ENCODE measurements at regions not wholly inside any gene's neighbourhood (a gene's known extent, or its start where the extent isn't known, plus 50 kb on each side); places are given as distances from the start of the nearest gene placed in this dataset.
"Not testable (repeated sequence)": the region's sequence is repeated elsewhere in the genome, so short reads cannot be mapped to it uniquely, and the experiment has no call there.

- no peaks in the 10 kb centered on the region for H3K27me3 Mint-ChIP-seq (ENCODE audit: low read depth)
- H3K36me3 Mint-ChIP-seq (ENCODE audit: low read depth) = no peaks in the 10 kb centered on the region
- ChIA-PET CTCF (no interaction called here), POLR2A (no interaction called here)
- ATAC-seq = no peak
- H3K9me3 Mint-ChIP-seq (ENCODE audit: insufficient read depth) = no peaks in the 10 kb centered on the region
- no peak overlapping the region for H3K27ac Mint-ChIP-seq
- DNase-seq = no peak
- H3K4me1 Mint-ChIP-seq (ENCODE audit: low read depth) = no peaks in the 10 kb centered on the region
- no peak overlapping the region for H3K4me3 Mint-ChIP-seq
Measured at GRCh38 chr4:148654131-148654530, 211.9 kb upstream of the NR3C2 start.

GRCh38 chr4:148653681-148654080 is 211.5 kb upstream of the NR3C2 start:
- no peak overlapping the region for H3K4me3 Mint-ChIP-seq
- DNase-seq (no peak), ATAC-seq (no peak)
- H3K27me3 Mint-ChIP-seq (ENCODE audit: low read depth) = no peaks in the 10 kb centered on the region
- no peaks in the 10 kb centered on the region for H3K36me3 Mint-ChIP-seq (ENCODE audit: low read depth)
- no peaks in the 10 kb centered on the region for H3K4me1 Mint-ChIP-seq (ENCODE audit: low read depth)
- no peaks in the 10 kb centered on the region for H3K9me3 Mint-ChIP-seq (ENCODE audit: insufficient read depth)
- no peak overlapping the region for H3K27ac Mint-ChIP-seq
- ChIA-PET POLR2A (no interaction called here), CTCF (no interaction called here)

- H3K27me3 Mint-ChIP-seq (ENCODE audit: low read depth) = no peaks in the 10 kb centered on the region
- no peaks in the 10 kb centered on the region for H3K4me1 Mint-ChIP-seq (ENCODE audit: low read depth)
- no peaks in the 10 kb centered on the region for H3K36me3 Mint-ChIP-seq (ENCODE audit: low read depth)
- POLR2A ChIA-PET = no interaction called here
- CTCF ChIA-PET = interaction anchor here (0.8 kb wide), 1 partner anchor 166 kb away, joined by 3 read pairs; no protein-coding TSS in a partner anchor
- no peaks in the 10 kb centered on the region for H3K9me3 Mint-ChIP-seq (ENCODE audit: insufficient read depth)
- DNase-seq = no peak
- H3K27ac Mint-ChIP-seq = no peak overlapping the region
- no peak overlapping the region for H3K4me3 Mint-ChIP-seq
- ATAC-seq = no peak
Measured at GRCh38 chr4:148651991-148652390, 209.8 kb upstream of the NR3C2 start.

GRCh38 chr4:148649652-148650331 is 207.6 kb upstream of the NR3C2 start:
- Mint-ChIP-seq H3K4me3 (no peak overlapping the region), H3K36me3 (ENCODE audit: low read depth) (no peaks in the 10 kb centered on the region), H3K27ac (no peak overlapping the region), H3K27me3 (ENCODE audit: low read depth) (no peaks in the 10 kb centered on the region), H3K4me1 (ENCODE audit: low read depth) (no peaks in the 10 kb centered on the region), H3K9me3 (ENCODE audit: insufficient read depth) (no peaks in the 10 kb centered on the region)
- ChIA-PET CTCF (no interaction called here), POLR2A (interaction anchor here (0.6 kb wide), 1 partner anchor 1154 kb away, joined by 3 read pairs; no protein-coding TSS in a partner anchor)
- no peak for DNase-seq
- ATAC-seq = no peak

- no peaks in the 10 kb centered on the region for H3K4me1 Mint-ChIP-seq (ENCODE audit: low read depth)
- H3K9me3 Mint-ChIP-seq (ENCODE audit: insufficient read depth) = peaks cover 5% of the 10 kb centered on the region
- CTCF ChIA-PET = no interaction called here
- POLR2A ChIA-PET = no interaction called here
- no peaks in the 10 kb centered on the region for H3K36me3 Mint-ChIP-seq (ENCODE audit: low read depth)
- no peak for DNase-seq
- H3K27me3 Mint-ChIP-seq (ENCODE audit: low read depth) = no peaks in the 10 kb centered on the region
- no peak for ATAC-seq
- no peak overlapping the region for H3K27ac Mint-ChIP-seq
- H3K4me3 Mint-ChIP-seq = no peak overlapping the region
Measured at GRCh38 chr4:148643851-148644250, 201.6 kb upstream of the NR3C2 start.

- POLR2A ChIA-PET = no interaction called here
- no peaks in the 10 kb centered on the region for H3K4me1 Mint-ChIP-seq (ENCODE audit: low read depth)
- no peaks in the 10 kb centered on the region for H3K27me3 Mint-ChIP-seq (ENCODE audit: low read depth)
- ATAC-seq = no peak
- H3K36me3 Mint-ChIP-seq (ENCODE audit: low read depth) = no peaks in the 10 kb centered on the region
- H3K9me3 Mint-ChIP-seq (ENCODE audit: insufficient read depth) = peaks cover 14% of the 10 kb centered on the region
- CTCF ChIA-PET = no interaction called here
- no peak overlapping the region for H3K27ac Mint-ChIP-seq
- no peak for DNase-seq
- H3K4me3 Mint-ChIP-seq = no peak overlapping the region
Measured at GRCh38 chr4:148642907-148643306, 200.7 kb upstream of the NR3C2 start.

- H3K36me3 Mint-ChIP-seq (ENCODE audit: low read depth); H3K27me3 Mint-ChIP-seq (ENCODE audit: low read depth); H3K4me1 Mint-ChIP-seq (ENCODE audit: low read depth); POLR2A ChIA-PET; CTCF ChIA-PET; ATAC-seq; DNase-seq; H3K27ac Mint-ChIP-seq; H3K4me3 Mint-ChIP-seq: not testable (repeated sequence)
- peaks cover 16% of the 10 kb centered on the region for H3K9me3 Mint-ChIP-seq (ENCODE audit: insufficient read depth)
Measured at GRCh38 chr4:148638079-148638478, 195.9 kb upstream of the NR3C2 start.

GRCh38 chr4:148637453-148637852 is 195.2 kb upstream of the NR3C2 start:
- CTCF ChIA-PET; H3K27ac Mint-ChIP-seq; H3K4me3 Mint-ChIP-seq; DNase-seq; H3K27me3 Mint-ChIP-seq (ENCODE audit: low read depth); POLR2A ChIA-PET; H3K36me3 Mint-ChIP-seq (ENCODE audit: low read depth); H3K4me1 Mint-ChIP-seq (ENCODE audit: low read depth); ATAC-seq: not testable (repeated sequence)
- H3K9me3 Mint-ChIP-seq (ENCODE audit: insufficient read depth) = peaks cover 16% of the 10 kb centered on the region

- no peaks in the 10 kb centered on the region for H3K36me3 Mint-ChIP-seq (ENCODE audit: low read depth)
- no peaks in the 10 kb centered on the region for H3K4me1 Mint-ChIP-seq (ENCODE audit: low read depth)
- H3K4me3 Mint-ChIP-seq = no peak overlapping the region
- ChIA-PET CTCF (no interaction called here), POLR2A (no interaction called here)
- H3K9me3 Mint-ChIP-seq (ENCODE audit: insufficient read depth) = peaks cover 16% of the 10 kb centered on the region
- H3K27ac Mint-ChIP-seq = no peak overlapping the region
- no peaks in the 10 kb centered on the region for H3K27me3 Mint-ChIP-seq (ENCODE audit: low read depth)
- no peak for DNase-seq
- ATAC-seq = no peak
Measured at GRCh38 chr4:148634476-148634875, 192.3 kb upstream of the NR3C2 start.

GRCh38 chr4:148633720-148634119 is 191.5 kb upstream of the NR3C2 start:
- DNase-seq (no peak), ATAC-seq (no peak)
- H3K4me1 Mint-ChIP-seq (ENCODE audit: low read depth) = no peaks in the 10 kb centered on the region
- H3K27me3 Mint-ChIP-seq (ENCODE audit: low read depth) = no peaks in the 10 kb centered on the region
- H3K27ac Mint-ChIP-seq = no peak overlapping the region
- CTCF ChIA-PET = no interaction called here
- no peaks in the 10 kb centered on the region for H3K36me3 Mint-ChIP-seq (ENCODE audit: low read depth)
- peaks cover 11% of the 10 kb centered on the region for H3K9me3 Mint-ChIP-seq (ENCODE audit: insufficient read depth)
- no peak overlapping the region for H3K4me3 Mint-ChIP-seq
- POLR2A ChIA-PET = no interaction called here

- ATAC-seq (no peak), DNase-seq (no peak)
- CTCF ChIA-PET = no interaction called here
- H3K9me3 Mint-ChIP-seq (ENCODE audit: insufficient read depth) = no peaks in the 10 kb centered on the region
- H3K27me3 Mint-ChIP-seq (ENCODE audit: low read depth) = no peaks in the 10 kb centered on the region
- no peaks in the 10 kb centered on the region for H3K36me3 Mint-ChIP-seq (ENCODE audit: low read depth)
- H3K4me3 Mint-ChIP-seq = no peak overlapping the region
- no peaks in the 10 kb centered on the region for H3K4me1 Mint-ChIP-seq (ENCODE audit: low read depth)
- H3K27ac Mint-ChIP-seq = no peak overlapping the region
- POLR2A ChIA-PET = no interaction called here
Measured at GRCh38 chr4:148632476-148632875, 190.3 kb upstream of the NR3C2 start.

GRCh38 chr4:148630051-148630450 is 187.8 kb upstream of the NR3C2 start:
- DNase-seq (no peak), ATAC-seq (no peak)
- ChIA-PET POLR2A (no interaction called here), CTCF (no interaction called here)
- Mint-ChIP-seq H3K36me3 (ENCODE audit: low read depth) (no peaks in the 10 kb centered on the region), H3K4me1 (ENCODE audit: low read depth) (no peaks in the 10 kb centered on the region), H3K27ac (no peak overlapping the region), H3K27me3 (ENCODE audit: low read depth) (no peaks in the 10 kb centered on the region), H3K4me3 (no peak overlapping the region), H3K9me3 (ENCODE audit: insufficient read depth) (no peaks in the 10 kb centered on the region)

- no peaks in the 10 kb centered on the region for H3K4me1 Mint-ChIP-seq (ENCODE audit: low read depth)
- no peak for ATAC-seq
- CTCF ChIA-PET = no interaction called here
- H3K9me3 Mint-ChIP-seq (ENCODE audit: insufficient read depth) = no peaks in the 10 kb centered on the region
- POLR2A ChIA-PET = no interaction called here
- no peak overlapping the region for H3K4me3 Mint-ChIP-seq
- H3K27me3 Mint-ChIP-seq (ENCODE audit: low read depth) = no peaks in the 10 kb centered on the region
- H3K36me3 Mint-ChIP-seq (ENCODE audit: low read depth) = no peaks in the 10 kb centered on the region
- no peak for DNase-seq
- H3K27ac Mint-ChIP-seq = no peak overlapping the region
Measured at GRCh38 chr4:148618856-148619255, 176.6 kb upstream of the NR3C2 start.
